HG03469 (cell line): ENCODE measurements at regions not wholly inside any gene's neighbourhood (a gene's known extent, or its start where the extent isn't known, plus 50 kb on each side); places are given as distances from the start of the nearest gene placed in this dataset.
"Not testable (repeated sequence)": the region's sequence is repeated elsewhere in the genome, so short reads cannot be mapped to it uniquely, and the experiment has no call there.

ENCODE experiments used
- ATAC-seq: cut with Tn5 transposase; IDR thresholded peaks from one replicate; pipeline ENCODE4 v1.9.1; 2021; ENCODE audit warnings: mild to moderate bottlenecking, moderate library complexity, moderate number of reproducible peaks; ENCODE audit not compliant: unreplicated experiment

DNA sequence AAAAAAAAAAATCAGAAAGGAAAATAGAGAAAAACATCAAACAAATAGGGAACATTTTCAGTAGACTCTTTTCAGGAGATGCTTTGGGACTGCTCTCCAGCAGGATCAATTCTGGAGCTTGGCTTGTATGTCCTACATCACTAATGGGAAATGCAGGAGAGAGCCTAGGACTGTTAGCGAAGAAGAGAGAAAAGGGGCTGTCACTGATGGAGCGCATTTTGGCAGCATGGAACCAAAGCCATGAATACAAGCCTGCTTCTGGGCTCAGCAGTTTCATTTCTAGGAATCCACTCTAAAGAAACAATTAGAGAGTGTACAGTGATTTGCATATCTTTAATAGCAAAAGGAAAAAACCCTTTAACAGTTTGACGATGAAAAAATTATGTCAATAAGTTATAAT lies 203.9 kb downstream of the NUFIP1 start:
- ATAC-seq: no peak

DNA sequence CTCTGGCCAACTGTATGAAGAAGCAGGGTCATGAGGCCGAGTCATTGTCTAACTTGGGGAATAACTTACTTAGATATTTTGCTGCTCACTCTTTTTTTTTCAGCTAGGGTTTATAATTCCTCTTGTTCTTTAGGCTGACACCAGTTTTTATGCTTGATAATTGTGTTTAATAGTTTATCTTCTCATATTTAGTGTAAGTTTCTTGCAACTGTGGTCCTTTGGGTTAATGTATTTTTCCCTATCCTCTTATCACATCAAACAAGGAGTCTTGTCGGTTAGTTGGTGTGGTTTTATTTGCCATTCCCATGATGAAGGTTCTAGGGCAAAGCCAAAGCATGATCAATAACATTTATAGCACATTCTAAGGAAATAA lies 204.6 kb downstream of the NUFIP1 start:
- ATAC-seq: no peak

DNA sequence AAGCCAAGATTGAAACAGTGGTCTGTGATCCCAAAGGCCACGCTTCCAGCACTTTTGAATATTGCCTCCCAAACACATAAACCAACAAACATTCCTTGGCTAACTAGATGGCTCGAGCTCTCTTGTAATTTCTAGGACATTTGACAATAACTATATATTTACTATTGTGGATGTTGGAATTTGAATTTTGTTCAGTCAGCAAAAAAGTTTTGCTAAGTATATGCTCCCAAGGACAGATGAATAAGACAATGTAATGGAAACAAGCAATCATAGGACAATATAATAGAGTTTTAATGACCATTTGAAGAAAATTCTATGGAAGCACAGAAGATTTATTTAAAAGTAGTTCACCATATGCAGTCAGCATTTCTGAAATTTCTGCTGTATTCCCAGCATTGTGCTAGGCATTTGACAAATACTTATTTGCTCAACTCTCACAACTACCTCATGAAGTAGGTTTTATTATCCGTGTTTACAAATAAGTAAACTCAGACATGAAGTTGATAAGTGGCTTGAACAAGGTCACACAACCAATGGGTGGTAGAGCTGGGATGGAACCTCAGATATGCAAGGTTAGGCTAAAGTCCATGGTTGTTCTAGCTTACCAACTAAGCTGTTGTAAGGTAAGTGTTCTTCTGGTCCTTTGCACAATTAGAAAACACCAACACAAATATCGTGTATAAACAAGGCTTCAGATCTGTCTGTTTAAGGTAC lies 205.1 kb downstream of the NUFIP1 start:
- no peak for ATAC-seq

DNA sequence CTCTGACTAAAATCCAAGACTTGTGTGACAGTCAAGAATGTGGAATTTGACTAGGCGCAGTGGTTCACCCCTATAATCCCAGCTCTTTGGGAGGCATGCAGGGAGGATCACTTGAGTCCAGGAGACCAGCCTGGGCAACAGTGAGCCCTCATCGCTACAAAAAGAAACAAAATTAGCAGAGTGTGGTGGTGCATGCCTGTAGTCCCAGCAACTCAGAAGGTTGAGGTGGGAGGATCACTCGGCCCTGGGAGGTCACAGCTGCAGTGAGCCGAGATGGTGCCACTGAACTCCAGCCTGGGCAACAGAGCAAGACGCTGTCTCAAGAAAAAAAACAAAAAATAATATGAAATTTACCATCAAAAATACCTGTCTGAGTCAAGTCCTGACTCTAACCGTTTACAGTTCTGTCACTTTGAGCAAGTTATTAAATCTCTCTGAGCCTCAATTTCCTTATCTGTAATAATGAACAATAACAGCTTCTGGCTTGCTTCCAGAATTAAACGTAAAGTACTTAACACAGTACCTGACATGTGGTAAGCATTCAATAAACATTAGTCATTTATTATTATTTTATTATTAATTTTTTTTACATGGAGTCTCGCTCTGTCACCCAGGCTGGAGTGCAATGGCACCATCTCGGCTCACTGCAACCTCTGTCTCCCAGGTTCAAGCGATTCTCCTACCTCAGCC lies 204.6 kb upstream of the TSC22D1 start:
- ATAC-seq: no peak

DNA sequence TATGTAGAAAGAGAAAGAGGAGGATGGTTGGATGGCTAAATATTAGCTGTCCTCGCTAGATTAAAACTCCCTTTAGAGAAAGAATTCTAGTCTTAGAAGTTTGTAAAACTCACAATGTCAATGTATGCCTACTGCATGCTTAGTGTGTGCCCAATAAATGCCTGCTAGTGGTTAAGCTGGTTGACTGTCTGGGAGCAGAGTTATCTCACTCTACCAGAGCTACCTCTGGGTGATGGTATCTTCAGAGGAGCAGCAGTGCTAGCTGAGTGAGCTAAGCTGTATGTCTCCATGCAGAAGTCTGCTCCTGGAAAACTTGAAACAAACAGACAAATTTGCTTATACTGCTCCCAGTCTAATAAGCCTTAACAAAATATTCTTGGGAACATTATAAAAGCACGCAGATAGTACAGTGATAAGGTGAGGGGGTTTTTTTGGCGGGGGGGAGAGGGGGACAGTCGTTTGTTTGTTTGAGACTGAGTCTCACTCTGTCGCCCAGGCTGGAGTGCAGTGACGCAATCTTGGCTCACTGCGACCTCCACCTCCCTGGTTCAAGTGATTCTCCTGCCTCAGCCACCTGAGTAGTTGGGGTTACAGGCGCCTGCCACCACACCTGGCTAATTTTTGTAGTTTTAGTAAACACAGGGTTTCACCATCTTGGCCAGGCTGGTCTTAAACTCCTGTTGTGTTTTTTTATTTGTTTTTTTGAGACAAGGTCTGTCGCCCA lies 202.8 kb upstream of the TSC22D1 start:
- ATAC-seq: no peak

DNA sequence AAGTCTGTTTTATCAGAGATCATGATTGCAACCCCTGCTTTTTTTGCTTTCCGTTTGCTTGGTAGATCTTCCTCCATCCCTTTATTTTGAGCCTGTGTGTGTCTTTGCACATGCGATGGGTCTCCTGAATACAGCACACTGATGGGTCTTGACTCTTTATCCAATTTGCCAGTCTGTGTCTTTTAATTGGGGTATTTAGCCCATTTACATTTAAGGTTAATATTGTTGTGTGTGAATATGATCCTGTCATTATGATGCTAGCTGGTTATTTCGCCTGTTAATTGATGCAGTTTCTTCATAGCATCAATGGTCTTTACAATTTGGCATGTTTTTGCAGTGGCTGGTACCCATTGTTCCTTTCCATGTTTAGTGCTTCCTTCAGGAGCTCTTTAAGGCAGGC lies 199.2 kb upstream of the TSC22D1 start:
- not testable (repeated sequence) for ATAC-seq

DNA sequence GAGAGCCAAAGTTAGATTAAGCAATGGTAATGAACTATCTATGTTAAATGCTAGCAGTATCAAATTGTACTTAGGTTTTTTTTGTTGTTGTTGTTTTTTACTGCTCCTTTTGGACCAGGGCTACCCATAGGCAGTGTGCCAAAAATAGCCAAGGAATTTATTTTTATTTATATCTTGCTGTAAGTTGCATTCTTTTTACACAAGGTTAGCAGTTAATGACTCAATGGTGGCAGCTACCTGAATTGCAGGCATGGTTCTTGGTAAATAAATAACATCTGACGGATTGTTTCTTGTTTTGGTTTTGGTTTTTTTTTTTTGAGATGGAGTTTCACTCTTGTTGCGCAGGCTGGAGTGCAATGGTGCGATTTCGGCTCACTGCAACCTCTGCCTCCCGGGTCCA lies 194.8 kb upstream of the TSC22D1 start:
- no peak for ATAC-seq

DNA sequence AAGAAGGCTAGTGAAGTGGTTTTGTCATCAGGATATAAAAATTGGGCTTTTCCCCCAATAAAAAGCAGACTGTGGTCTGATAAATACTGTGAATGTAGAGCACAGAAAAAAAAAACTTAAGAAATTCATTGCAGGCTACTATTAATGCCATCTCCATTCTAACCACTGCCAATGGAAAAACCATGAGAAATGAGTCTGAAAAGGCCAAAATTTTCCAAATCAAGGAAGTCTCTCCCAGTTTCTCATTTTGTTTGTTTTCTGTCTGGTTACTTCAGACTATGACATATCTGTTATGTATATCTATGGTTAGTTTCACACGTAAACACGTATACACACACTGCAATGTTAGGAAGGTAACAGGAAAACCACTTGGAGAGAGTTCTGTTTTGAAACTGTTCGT lies 193.6 kb upstream of the TSC22D1 start:
- ATAC-seq: no peak

DNA sequence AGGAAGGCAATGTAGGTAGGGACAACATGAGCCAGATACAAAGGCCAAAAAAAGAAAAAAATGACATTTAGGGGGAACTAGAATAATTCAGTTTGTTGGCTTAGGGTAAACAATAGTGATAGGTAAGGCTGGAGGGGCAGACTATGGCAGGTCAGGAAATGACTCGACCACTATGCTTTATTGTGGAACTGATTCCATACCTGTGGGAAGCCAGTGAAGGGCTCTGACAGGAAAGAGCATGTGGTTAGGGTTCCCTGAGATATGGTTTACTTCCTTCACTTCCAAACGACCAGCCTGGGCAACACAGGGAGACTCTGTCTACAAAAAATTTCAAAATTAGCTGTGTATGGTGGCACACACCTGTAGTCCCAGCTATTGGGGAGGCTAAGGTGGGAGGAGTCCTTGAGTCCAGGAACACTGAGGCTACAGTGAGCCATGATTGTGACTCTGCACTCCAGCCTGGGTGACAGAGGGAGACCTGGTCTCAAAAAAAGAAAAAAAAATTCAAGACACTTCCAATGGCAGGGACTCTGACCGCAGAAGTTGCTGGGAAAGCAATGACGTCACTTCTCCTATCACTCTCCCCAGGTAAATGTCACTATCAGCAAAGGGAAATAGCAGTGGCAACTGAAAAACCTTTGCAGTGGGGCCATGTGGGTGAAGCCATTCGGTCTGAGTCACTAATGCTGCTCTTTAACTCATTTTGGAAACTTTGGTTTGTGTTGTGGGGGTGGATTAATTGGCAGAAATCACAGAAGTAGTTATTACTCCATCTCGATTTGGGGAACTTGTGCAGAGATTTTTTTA lies 192.8 kb upstream of the TSC22D1 start:
- no peak for ATAC-seq

DNA sequence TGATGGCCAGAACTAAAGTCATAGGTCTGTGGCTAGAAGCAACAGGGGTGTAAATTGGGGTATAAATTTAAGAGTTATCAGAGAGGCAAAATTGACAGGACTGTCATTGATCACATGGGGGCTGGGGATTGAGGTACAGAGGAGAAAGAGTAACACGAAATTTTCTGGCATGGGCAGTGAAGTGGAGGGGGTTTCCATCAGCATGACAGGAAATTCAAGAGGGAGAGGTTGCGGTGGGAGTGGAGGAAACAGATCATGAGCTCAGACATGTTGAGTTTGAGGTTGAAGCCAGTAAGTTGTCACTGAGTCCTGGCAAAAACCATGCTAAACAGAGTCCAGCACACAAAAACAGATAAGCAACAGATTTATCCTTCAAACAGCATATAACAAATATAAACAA lies 192.1 kb upstream of the TSC22D1 start:
- no peak for ATAC-seq

DNA sequence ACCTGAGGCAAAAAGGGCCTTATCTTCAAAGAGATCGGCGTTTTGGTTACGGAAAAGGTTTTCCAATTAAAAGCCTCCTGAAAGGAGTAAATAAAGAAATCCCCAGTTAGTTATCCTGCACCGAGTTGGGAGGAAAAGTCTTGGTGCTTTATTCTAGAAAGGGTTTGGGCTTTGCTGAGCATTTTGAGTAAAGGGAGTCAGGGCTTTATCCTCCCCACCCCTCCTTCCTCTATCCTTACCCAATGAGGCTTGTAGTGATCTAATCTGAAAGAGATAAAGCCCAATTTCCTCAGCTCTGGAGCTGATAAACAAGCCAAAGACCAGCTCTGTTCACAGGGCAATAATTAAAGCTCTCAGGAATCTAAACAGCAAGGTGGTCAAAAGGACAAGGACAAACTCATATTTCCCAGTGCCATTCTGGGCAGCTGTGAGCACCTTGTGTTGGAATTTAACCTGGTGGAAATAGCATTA lies 188.9 kb upstream of the TSC22D1 start:
- no peak for ATAC-seq

DNA sequence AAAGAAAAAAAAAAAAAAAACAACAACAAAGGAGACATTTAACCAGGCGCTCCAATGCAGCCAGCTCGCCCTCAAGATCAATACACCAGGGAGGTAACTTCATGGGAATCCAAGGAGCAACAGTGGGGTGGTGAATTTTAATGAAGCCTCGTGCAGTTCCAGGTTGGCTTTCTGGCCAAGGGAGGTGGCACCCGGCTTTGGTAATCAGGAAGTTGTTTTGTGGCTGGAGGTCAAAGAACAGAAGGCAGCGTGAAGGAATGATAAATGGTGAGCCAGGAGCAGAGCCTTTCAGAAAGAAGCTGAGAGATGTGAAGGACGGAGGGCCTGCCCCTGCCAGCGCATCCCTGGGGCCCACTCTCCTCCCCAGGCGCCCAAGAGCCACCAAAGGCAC lies 188.2 kb upstream of the TSC22D1 start:
- no peak for ATAC-seq

DNA sequence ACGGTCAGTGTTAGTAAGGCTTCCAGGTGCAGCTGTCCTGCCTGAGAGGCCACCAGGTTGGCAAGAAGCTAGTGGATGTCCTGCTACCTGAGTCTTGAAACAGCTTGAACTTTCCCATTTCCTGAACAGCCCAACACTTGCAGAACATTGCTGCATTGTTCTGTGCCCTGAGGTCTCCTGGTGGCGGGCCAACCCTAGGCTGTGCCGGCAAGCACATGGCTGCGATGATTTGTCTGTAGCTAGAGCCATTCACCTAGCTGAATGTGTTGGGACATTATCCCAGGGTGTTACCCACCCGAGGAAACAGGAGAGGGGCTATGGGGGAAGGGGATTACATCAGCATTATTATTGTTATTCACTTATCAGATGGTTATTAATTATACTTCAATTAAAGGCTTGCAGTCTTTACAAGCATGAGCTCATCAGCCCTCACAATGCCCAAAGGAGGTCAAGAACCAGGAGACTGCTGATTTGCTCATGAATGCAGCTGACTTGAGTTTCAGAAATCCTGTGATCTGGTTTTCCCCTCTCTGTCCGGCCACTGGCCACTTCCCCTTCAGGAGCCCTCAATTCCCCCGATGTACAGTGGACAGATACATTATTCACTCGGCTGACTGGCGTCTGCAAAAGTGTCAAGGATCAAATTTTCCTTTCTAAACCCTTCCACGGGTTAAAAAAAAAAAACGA lies 187.6 kb upstream of the TSC22D1 start:
- no peak for ATAC-seq

DNA sequence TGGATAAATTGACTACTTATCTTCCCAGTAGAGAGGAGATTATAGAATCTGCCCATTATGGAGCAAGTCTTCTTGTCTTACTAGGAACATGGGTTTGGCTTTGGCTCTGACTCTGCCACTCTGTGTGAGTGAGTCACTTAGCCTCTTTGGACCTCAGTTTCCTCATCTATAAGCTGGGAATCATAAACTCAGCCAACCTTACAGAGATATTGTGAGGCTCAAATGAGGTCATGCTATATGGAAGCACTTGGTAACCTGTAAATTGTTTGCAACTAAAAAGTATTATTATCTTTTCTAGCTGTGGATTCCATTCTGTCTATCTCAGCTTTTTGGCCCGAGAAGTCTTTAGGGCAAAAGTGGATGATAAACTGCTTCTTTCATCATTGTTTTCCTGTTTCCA lies 186.8 kb upstream of the TSC22D1 start:
- no peak for ATAC-seq

DNA sequence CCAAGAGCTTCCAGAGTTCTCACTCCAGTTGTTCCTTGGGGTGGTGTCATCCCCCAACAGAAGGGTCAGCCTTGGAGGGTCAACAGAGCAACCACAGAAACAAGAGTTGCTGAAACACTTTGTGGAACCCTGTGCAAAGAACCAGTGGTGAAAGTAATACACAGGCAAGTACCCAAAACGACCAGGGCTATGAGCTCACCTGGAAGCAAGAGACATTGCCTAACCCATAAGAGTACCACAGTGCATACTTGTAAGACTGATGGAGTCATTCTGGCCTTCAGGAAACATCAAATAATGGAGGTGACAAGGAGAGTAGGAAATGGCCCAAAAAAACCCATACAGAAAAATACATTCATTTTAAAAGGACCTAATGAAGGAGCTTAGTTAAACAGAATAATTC lies 184.3 kb upstream of the TSC22D1 start:
- no peak for ATAC-seq

DNA sequence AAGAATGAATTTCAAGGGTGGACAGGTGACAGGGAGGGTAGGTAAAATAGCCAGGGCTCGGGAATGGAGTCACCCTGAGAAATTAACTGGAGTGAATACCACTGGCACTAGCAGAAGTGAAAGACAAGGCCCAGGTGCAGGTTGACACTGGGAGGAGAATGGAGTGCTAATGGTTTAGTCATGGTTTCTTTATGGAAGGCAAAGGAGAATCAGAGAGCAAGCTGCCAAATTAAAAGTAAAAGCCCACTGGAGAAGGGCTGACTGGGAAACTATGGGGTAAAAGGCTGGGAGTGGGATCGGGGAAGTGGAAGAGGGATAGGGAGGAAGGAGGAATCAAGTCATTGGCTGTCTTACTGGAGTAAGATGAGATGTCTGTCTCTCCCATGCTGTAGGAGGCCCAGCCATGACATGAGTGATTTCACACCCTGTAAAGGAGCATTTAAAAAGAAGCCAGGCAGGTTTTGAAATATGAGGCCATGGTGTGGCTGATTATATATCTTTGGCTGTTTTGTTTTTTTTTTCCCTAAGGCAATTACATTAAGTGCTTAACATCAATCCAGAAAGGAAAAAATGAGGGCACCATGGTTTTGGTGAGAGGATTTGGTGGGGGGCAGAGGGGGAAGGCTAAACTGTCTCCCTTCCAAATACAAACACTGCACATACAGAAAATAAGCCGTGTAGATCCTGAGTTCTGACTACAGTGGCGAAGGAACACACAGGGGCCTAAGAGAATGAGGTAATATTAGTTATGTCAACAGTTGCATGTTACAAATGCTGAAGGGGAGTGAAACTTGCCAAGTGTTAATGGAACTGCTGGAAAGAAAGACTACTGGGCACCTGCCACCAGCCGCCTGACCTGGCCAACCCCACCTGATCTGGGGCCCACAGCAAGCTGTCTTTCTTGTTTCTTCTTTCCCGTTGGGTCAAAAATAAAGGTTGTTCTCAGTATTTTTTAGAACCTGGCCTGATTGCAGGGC lies 183.5 kb upstream of the TSC22D1 start:
- no peak for ATAC-seq

DNA sequence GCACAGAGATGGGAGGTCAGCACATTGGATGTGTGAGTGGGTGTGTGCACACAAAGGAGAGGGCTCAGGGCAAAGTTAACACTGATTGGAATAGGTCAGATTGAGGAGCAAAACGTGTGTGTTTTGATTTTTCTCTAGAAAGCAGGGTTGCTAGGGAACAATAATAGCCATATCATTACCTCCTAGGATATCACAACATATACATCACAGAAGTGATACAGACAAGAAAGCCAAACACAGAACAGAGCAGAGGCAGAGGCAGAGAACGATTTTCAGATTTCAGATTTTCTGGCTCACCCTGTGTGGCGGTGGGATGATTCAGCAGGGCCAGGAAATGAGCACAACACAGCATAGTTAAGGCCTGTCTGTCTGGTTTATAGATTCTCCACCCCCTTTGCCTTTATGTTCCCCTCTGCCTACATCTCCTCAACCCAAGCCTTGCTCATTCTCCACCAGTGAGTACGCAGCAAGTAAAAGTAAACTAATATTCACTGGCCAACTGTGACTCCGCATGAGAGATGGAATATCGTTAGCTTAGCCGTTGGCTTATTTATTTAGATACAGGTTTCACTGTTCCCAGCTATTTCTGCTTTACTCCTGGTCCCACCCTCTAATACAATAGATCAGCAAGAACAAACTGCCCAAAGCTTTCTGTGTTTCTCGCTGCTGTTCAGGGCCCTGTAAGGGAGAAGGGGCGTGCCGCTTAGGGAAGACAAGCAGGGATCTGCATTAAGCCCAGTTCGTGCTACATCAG lies 182.7 kb upstream of the TSC22D1 start:
- no peak for ATAC-seq

DNA sequence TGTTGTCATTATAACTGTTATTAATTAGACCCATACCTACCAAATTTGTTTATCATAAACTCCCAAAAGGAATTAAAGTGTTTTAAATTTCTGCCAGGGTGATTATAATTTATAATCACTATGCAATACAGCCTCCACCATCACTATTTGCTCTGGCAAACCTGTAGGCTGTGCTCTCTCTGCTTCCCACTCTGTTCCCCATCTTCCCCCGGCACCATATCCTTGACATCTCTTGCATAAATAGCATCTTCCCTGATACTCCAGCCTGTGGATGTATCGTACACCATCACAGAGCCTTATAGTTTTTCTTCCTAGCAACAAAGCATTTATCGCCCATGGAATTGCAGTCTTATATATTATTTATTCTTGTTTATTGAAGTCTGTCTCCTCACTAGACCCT lies 181.5 kb upstream of the TSC22D1 start:
- ATAC-seq: no peak
